ENCODE measurements at regions not wholly inside any gene's neighbourhood (a gene's known extent, or its start where the extent isn't known, plus 50 kb on each side); places are given as distances from the start of the nearest gene placed in this dataset.
"Not testable (repeated sequence)": the region's sequence is repeated elsewhere in the genome, so short reads cannot be mapped to it uniquely, and the experiment has no call there.

- Histone ChIP-seq H3K4me1 (ENCODE audit: control insufficient read depth in 1 of 2, low read depth in 2 of 2) (no peaks in the 10 kb centered on the region), H3K4me3 (no peak overlapping the region), H3K9me3 (no peaks in the 10 kb centered on the region), H3K27ac (no peak overlapping the region), H3K36me3 (no peaks in the 10 kb centered on the region), H3K27me3 (replicated peaks; ENCODE audit: insufficient read depth) (no peaks in the 10 kb centered on the region)
- TF ChIP-seq CTCF (IDR thresholded peaks at IDR 0.05): no peak
- DNase-seq (ENCODE audit: low spot score): no peak
- ATAC-seq (ENCODE audit: insufficient number of reproducible peaks, low FRiP score, low read depth): no peak
These were observed 164.9 kb upstream of the PLD5 start for GRCh38 chr1:242689378-242689777.

- Histone ChIP-seq H3K4me1 (ENCODE audit: control insufficient read depth in 1 of 2, low read depth in 2 of 2) (no peaks in the 10 kb centered on the region), H3K4me3 (no peak overlapping the region), H3K27me3 (replicated peaks; ENCODE audit: insufficient read depth) (no peaks in the 10 kb centered on the region), H3K9me3 (no peaks in the 10 kb centered on the region), H3K36me3 (no peaks in the 10 kb centered on the region), H3K27ac (no peak overlapping the region)
- no peak for ATAC-seq (ENCODE audit: insufficient number of reproducible peaks, low FRiP score, low read depth)
- no peak for TF ChIP-seq CTCF (IDR thresholded peaks at IDR 0.05)
- DNase-seq (ENCODE audit: low spot score): no peak
These were observed 150.6 kb upstream of the PLD5 start for GRCh38 chr1:242674951-242675645.

GRCh38 chr1:242673652-242674051, 149.2 kb upstream of the PLD5 start:
- H3K36me3 ChIP-seq: no peaks in the 10 kb centered on the region
- no peak for DNase-seq (ENCODE audit: low spot score)
- TF ChIP-seq CTCF (IDR thresholded peaks at IDR 0.05): no peak
- no peak overlapping the region for H3K27ac ChIP-seq
- H3K9me3 ChIP-seq: no peaks in the 10 kb centered on the region
- no peaks in the 10 kb centered on the region for H3K27me3 ChIP-seq (replicated peaks; ENCODE audit: insufficient read depth)
- no peak for ATAC-seq (ENCODE audit: insufficient number of reproducible peaks, low FRiP score, low read depth)
- H3K4me1 ChIP-seq (ENCODE audit: control insufficient read depth in 1 of 2, low read depth in 2 of 2): no peaks in the 10 kb centered on the region
- no peak overlapping the region for H3K4me3 ChIP-seq

GRCh38 chr1:242673165-242673564, 148.7 kb upstream of the PLD5 start:
- H3K4me3 ChIP-seq; DNase-seq (ENCODE audit: low spot score); H3K9me3 ChIP-seq; H3K27ac ChIP-seq; H3K27me3 ChIP-seq (replicated peaks; ENCODE audit: insufficient read depth); H3K4me1 ChIP-seq (ENCODE audit: control insufficient read depth in 1 of 2, low read depth in 2 of 2); H3K36me3 ChIP-seq; ATAC-seq (ENCODE audit: insufficient number of reproducible peaks, low FRiP score, low read depth): not testable (repeated sequence)

GRCh38 chr1:242670019-242670418, 145.5 kb upstream of the PLD5 start:
- H3K27ac ChIP-seq: no peak overlapping the region
- H3K27me3 ChIP-seq (replicated peaks; ENCODE audit: insufficient read depth): no peaks in the 10 kb centered on the region
- TF ChIP-seq CTCF (IDR thresholded peaks at IDR 0.05): no peak
- H3K36me3 ChIP-seq: no peaks in the 10 kb centered on the region
- no peak overlapping the region for H3K4me3 ChIP-seq
- no peaks in the 10 kb centered on the region for H3K4me1 ChIP-seq (ENCODE audit: control insufficient read depth in 1 of 2, low read depth in 2 of 2)
- H3K9me3 ChIP-seq: no peaks in the 10 kb centered on the region
- DNase-seq (ENCODE audit: low spot score) (no peak), ATAC-seq (ENCODE audit: insufficient number of reproducible peaks, low FRiP score, low read depth) (no peak)

DNA sequence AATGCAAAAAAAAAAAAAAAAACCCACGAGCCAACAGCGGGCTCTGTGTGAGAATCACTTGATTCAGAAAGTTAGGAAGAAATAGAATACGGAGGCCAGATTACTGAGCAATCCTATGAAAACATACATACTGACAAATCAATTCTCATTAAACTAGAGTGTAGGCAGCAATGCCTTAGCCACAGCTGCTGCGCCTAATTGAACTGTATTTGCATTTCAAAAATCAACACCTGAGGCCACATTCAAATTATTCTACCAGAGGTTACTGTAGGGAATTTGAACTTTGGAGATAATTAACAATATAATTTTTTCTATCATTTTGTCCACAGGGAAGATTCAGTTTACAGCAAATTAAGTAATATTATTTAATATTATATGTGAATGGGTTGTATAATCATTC, 138.4 kb upstream of the PLD5 start:
- no peaks in the 10 kb centered on the region for H3K9me3 ChIP-seq
- H3K36me3 ChIP-seq: no peaks in the 10 kb centered on the region
- H3K4me1 ChIP-seq (ENCODE audit: control insufficient read depth in 1 of 2, low read depth in 2 of 2): no peaks in the 10 kb centered on the region
- no peak overlapping the region for H3K4me3 ChIP-seq
- ATAC-seq (ENCODE audit: insufficient number of reproducible peaks, low FRiP score, low read depth) (no peak), DNase-seq (ENCODE audit: low spot score) (no peak)
- no peaks in the 10 kb centered on the region for H3K27me3 ChIP-seq (replicated peaks; ENCODE audit: insufficient read depth)
- no peak for TF ChIP-seq CTCF (IDR thresholded peaks at IDR 0.05)
- no peak overlapping the region for H3K27ac ChIP-seq

GRCh38 chr1:242653772-242654171, 129.3 kb upstream of the PLD5 start:
- ATAC-seq (ENCODE audit: insufficient number of reproducible peaks, low FRiP score, low read depth); H3K27me3 ChIP-seq (replicated peaks; ENCODE audit: insufficient read depth); DNase-seq (ENCODE audit: low spot score); H3K9me3 ChIP-seq; H3K27ac ChIP-seq; H3K4me3 ChIP-seq; H3K36me3 ChIP-seq; H3K4me1 ChIP-seq (ENCODE audit: control insufficient read depth in 1 of 2, low read depth in 2 of 2): not testable (repeated sequence)
